Central memory CD8-positive, alpha-beta T cell (primary cell): ENCODE measurements at regions not wholly inside any gene's neighbourhood (a gene's known extent, or its start where the extent isn't known, plus 50 kb on each side); places are given as distances from the start of the nearest gene placed in this dataset.

Experiments used
- ATAC-seq: fragments of 150-1000 bp; cut with Tn5 transposase; replicated peaks from 2 replicates; pipeline ENCODE4 v1.10.0; 2022; ENCODE audit warnings: mild to moderate bottlenecking, moderate FRiP score, moderate number of reproducible peaks; ENCODE audit not compliant: poor library complexity, severe bottlenecking; ENCODE audit errors: extremely low read depth
- DNase-seq, 2 donors: peaks; one replicate each; pipeline ENCODE4 v3.0.0; 2021; ENCODE audit warnings: low spot score in 2 of 2
- H3K27ac Mint-ChIP-seq: one replicate; pipeline ENCODE4 v1.8.0; 2022; ENCODE audit warnings: low read depth, mild to moderate bottlenecking, moderate library complexity, mixed read lengths
- H3K27me3 Mint-ChIP-seq: one replicate; pipeline ENCODE4 v1.8.0; 2022; ENCODE audit warnings: mixed read lengths
- H3K36me3 Mint-ChIP-seq: one replicate; pipeline ENCODE4 v1.8.0; 2022; ENCODE audit warnings: mild to moderate bottlenecking, moderate library complexity, mixed read lengths; ENCODE audit not compliant: insufficient read depth
- H3K4me1 Mint-ChIP-seq: one replicate; pipeline ENCODE4 v1.8.0; 2022; ENCODE audit warnings: mixed read lengths
- H3K4me3 Mint-ChIP-seq: one replicate; pipeline ENCODE4 v1.8.0; 2022; ENCODE audit warnings: mild to moderate bottlenecking, moderate library complexity, mixed read lengths
- H3K9me3 Mint-ChIP-seq: one replicate; pipeline ENCODE4 v1.8.0; 2022; ENCODE audit warnings: mixed read lengths

DNA sequence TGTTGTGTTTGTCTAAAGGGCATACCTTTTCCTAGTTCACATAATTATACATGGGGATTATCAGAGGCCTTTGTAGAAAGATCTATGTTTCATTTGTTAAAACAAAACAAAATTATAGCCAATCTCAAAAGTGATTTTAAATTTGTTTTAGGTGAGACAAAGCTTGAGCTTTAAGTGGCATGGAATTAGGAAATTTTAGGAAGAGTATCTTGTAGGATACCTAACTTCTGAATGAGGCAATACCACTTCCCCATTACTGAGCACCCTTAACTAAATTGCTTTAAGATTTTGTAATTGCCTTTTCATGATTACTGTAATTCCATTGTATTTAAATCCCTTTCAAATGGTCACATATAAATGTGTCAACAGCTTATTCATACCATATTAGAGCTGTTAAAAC is 775.6 kb downstream of the NR2F1-AS1 start:
- Mint-ChIP-seq H3K27ac (no peak overlapping the region), H3K9me3 (peaks cover 5% of the 10 kb centered on the region), H3K27me3 (no peaks in the 10 kb centered on the region), H3K4me3 (no peak overlapping the region), H3K4me1 (no peaks in the 10 kb centered on the region), H3K36me3 (no peaks in the 10 kb centered on the region)
- DNase-seq: no peak
- ATAC-seq: no peak

DNA sequence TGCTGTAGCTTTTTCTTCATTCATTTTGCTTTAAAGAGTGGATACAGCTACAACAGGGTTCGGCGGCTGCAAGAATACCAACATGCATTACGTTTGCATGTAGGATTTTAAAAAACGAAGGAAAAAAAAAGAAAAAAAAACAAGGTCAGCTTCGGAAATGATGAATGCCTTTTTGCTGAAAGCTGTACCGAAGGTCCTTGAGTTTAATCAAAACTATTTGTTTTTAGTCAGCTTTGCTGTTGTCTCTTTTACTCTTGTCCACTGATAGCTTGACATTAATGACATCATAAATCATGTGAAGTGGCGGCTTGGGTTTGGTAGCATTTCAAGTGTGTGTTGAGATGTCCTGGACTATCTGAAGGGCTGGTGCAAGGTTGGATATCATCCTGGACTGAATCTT is 779.1 kb downstream of the NR2F1-AS1 start:
- H3K27ac Mint-ChIP-seq: no peak overlapping the region
- H3K9me3 Mint-ChIP-seq: peaks cover 11% of the 10 kb centered on the region
- no peaks in the 10 kb centered on the region for H3K36me3 Mint-ChIP-seq
- no peak for DNase-seq
- H3K4me1 Mint-ChIP-seq: no peaks in the 10 kb centered on the region
- no peak for ATAC-seq
- H3K27me3 Mint-ChIP-seq: no peaks in the 10 kb centered on the region
- H3K4me3 Mint-ChIP-seq: no peak overlapping the region

DNA sequence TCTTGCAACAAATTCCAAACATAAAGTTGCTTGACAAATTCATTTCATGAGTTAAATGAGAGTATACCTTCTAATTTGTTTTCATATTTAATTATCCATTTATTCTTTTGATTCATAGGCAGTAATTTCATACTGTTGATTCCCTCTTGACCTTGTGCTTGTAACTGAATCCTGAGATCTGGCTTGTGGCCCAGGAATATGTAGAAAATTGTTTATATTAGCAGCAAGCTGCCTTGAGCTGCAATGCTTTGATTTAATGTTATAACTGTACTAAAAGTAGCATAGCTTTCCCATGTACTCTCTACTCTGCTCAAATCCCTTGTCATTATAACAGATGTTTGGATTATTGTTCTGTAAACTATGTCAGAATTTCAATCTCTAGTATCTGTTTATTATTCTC is 780.7 kb downstream of the NR2F1-AS1 start:
- H3K27ac Mint-ChIP-seq: no peak overlapping the region

DNA sequence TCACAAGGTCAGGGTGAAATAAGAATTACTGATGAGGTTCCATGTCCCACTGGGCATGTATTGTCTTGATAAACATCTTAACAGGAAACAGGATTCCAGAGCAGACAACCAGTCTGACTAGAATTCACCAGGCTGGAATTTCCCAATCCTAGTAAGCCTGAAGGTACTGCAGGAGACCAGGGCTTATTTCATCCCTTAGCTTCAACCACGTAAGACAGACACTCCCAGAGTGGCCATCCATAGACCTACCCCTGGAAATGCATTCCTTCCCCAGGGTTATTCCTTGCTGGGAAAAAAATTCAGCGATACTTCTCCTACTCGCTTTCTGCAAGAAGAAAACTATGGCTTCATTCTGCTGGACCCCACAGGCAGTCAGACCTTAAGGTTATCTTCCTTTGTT is 785.4 kb downstream of the NR2F1-AS1 start:
- no peaks in the 10 kb centered on the region for H3K4me1 Mint-ChIP-seq
- H3K4me3 Mint-ChIP-seq: no peak overlapping the region
- no peaks in the 10 kb centered on the region for H3K27me3 Mint-ChIP-seq
- no peaks in the 10 kb centered on the region for H3K36me3 Mint-ChIP-seq
- no peak overlapping the region for H3K27ac Mint-ChIP-seq
- no peak for ATAC-seq
- DNase-seq: no peak
- H3K9me3 Mint-ChIP-seq: peaks cover 35% of the 10 kb centered on the region

More for the DNA sequence above, 780.7 kb downstream of the NR2F1-AS1 start:
- no peaks in the 10 kb centered on the region for H3K4me1 Mint-ChIP-seq
- H3K27me3 Mint-ChIP-seq: no peaks in the 10 kb centered on the region
- H3K9me3 Mint-ChIP-seq: peaks cover 22% of the 10 kb centered on the region
- DNase-seq: no peak
- no peaks in the 10 kb centered on the region for H3K36me3 Mint-ChIP-seq
- ATAC-seq: no peak
- no peak overlapping the region for H3K4me3 Mint-ChIP-seq

DNA sequence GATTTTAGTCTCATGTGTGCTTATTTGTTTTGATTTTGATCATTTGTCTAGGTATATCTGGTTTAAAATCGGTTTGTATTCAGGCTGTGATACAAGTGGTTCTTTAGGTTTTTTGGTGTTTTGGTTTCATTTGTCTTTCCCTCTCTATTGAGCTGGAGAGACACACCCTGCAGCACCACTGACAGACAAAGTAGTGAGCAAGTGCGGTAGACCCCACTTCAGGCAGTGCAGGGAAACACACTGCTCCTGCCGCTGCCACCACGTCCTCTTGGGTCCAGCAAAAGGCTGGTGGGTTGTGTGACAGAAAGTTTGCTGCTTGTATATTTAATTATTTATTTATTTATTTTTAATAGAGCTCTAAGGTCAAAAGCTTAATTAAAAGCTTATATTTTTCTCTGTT is 801.0 kb downstream of the NR2F1-AS1 start:
- no peak for DNase-seq
- Mint-ChIP-seq H3K27ac (no peak overlapping the region), H3K9me3 (peaks cover 6% of the 10 kb centered on the region), H3K4me3 (no peak overlapping the region), H3K36me3 (peaks cover 2% of the 10 kb centered on the region), H3K4me1 (no peaks in the 10 kb centered on the region), H3K27me3 (no peaks in the 10 kb centered on the region)
- ATAC-seq: no peak

DNA sequence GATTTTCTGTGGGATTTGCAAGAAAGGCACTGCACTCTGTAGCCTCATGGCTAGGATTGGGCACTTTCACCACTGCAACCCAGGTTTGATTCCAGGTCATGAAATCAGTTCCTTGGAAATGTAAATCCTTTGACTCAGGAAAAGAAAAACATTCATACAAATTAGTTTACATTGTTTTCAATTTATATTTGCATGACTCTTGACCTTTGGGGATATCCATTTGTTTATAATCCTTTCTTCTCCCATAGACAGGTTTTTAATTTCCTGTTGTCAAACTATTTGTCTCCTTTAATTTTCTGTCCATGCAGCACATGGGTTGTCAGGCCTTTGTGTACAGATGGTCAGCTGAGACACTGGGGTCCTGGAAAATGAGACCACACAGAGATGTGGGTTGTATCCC is 801.5 kb downstream of the NR2F1-AS1 start:
- no peak for DNase-seq
- no peaks in the 10 kb centered on the region for H3K27me3 Mint-ChIP-seq

DNA sequence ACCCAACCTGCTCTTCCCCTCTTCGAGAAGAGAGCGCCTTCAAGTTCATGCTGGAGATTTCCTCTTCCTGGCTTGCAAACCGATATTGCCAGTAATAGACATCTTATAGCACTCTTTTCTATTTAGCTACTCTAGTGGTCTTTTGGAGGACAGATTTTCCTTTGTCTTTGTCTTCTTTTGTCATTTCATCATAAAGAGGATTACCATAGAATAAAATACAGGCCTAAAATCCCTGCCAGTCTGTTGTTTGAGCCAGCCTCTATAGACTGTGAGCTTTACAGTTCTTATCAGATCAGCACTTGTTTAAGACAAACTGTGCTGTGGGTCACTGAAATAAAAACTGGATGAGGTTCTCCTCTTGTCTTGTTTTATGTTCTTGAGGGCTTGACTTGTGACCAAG is 802.8 kb downstream of the NR2F1-AS1 start:
- peaks cover 2% of the 10 kb centered on the region for H3K36me3 Mint-ChIP-seq
- H3K27ac Mint-ChIP-seq: no peak overlapping the region
- ATAC-seq (no peak), DNase-seq (no peak)
- H3K4me1 Mint-ChIP-seq: no peaks in the 10 kb centered on the region
- H3K9me3 Mint-ChIP-seq: peaks cover 6% of the 10 kb centered on the region
- no peak overlapping the region for H3K4me3 Mint-ChIP-seq
- no peaks in the 10 kb centered on the region for H3K27me3 Mint-ChIP-seq

More for the DNA sequence above, 801.5 kb downstream of the NR2F1-AS1 start:
- Mint-ChIP-seq H3K36me3 (peaks cover 2% of the 10 kb centered on the region), H3K4me1 (no peaks in the 10 kb centered on the region), H3K9me3 (peaks cover 6% of the 10 kb centered on the region), H3K4me3 (no peak overlapping the region), H3K27ac (no peak overlapping the region)
- no peak for ATAC-seq

DNA sequence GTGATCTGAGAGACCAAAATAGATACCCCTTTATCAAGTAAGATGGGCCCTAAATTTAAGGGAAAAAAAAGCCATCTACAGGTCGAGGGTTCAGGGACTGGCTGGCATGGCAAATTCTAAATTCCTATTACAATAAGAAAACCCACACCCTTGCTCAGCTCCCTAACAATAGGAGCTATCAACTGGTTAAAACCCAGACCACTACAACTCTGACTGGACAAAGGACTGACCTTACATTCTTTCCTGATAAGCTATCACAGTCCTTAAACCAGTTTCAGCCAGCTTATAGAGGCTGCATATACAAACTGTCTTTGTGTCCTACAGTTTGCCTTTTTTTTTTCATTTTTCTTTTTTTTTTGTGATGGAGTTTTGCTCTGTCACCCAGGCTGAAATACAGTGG is 803.6 kb downstream of the NR2F1-AS1 start:
- no peak for DNase-seq
- Mint-ChIP-seq H3K27ac (no peak overlapping the region), H3K36me3 (peaks cover 2% of the 10 kb centered on the region), H3K4me3 (no peak overlapping the region), H3K9me3 (peaks cover 6% of the 10 kb centered on the region), H3K4me1 (no peaks in the 10 kb centered on the region), H3K27me3 (no peaks in the 10 kb centered on the region)
- ATAC-seq: no peak

DNA sequence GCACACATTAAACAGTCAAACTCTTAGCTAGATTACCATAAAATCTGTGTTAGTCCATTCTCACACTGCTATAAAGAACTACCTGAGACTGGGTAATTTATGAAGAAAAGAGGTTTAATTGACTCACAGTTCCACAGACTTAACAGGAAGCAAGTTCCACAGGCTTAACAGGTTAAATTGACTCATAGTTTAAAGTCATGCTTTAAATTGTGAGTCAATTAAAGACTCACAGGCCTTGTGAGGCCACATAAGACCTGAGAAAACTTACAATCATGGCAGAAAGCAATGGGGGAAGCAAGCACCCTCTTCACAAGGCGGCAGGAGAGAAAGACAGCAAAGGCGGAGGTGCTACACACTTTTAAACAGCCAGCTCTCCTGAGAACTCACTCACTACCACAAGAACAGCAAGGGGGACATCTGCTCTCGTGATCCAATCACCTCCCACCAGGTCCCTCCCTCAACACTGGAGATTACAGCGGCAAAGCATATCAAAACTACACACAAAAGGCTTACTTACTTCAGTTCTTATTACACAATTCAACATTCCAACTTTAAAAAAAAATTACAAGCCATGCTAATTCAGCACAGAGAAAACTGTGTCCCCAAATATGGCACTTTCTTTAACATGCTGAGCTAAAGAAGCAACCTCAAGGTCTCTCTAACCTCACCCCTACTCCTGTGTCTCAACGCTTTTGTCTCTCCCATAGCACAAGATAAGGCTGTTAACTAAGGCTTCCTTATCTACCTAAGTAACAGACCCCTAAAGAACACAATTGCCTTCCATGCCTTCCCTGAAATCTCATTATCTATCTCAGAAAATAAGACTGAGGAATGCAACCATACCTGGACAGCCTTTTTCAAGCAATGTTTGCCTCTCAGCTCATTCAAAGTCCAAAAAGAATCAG is 805.1 kb downstream of the NR2F1-AS1 start:
- no peak for ATAC-seq

DNA sequence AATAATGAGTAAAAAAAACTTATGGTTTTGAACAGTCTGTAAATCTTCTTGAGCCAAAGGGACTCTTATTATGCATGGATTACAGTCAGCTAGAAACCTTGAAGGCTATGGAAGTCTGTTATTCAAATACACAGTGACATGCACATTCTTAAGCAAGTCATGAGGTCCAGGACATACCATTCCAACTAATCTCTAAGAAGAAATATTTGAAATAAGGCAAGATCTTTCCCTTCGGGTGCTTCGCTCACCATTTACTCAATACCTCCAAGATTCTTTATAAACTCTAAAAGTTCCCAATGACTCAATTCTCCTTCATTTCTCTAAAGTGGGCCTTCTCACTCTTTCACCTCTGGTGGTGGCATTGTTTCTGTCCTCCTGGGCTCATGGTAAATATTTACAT is 811.0 kb downstream of the NR2F1-AS1 start:
- Mint-ChIP-seq H3K27me3 (no peaks in the 10 kb centered on the region), H3K36me3 (no peaks in the 10 kb centered on the region), H3K9me3 (peaks cover 4% of the 10 kb centered on the region), H3K4me1 (no peaks in the 10 kb centered on the region), H3K4me3 (no peak overlapping the region), H3K27ac (no peak overlapping the region)
- no peak for ATAC-seq
- no peak for DNase-seq

More for the DNA sequence above, 805.1 kb downstream of the NR2F1-AS1 start:
- DNase-seq: no peak
- Mint-ChIP-seq H3K27ac (no peak overlapping the region), H3K4me3 (no peak overlapping the region), H3K4me1 (no peaks in the 10 kb centered on the region), H3K27me3 (no peaks in the 10 kb centered on the region), H3K9me3 (peaks cover 10% of the 10 kb centered on the region), H3K36me3 (peaks cover 2% of the 10 kb centered on the region)

DNA sequence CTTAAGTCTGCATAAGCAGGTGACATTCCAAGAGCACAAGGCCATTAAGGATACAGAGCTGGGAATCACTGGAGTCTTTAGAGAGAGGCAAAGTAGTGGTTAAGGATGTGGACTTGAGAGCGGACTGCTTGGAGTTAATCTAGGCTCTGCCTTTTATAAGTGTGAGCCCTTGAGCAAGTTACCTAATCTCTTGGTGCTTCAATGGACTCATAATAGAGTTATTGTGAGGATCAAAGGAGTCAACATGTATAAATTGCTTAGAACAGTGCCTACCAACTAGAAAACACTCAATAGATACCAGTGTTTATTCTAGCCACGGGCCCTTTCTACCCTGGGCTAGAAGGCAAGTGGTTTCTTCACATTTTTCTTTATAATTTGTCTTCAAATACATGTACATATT is 819.4 kb downstream of the NR2F1-AS1 start:
- Mint-ChIP-seq H3K36me3 (no peaks in the 10 kb centered on the region), H3K4me3 (no peak overlapping the region), H3K9me3 (peaks cover 5% of the 10 kb centered on the region), H3K27ac (no peak overlapping the region), H3K4me1 (no peaks in the 10 kb centered on the region), H3K27me3 (no peaks in the 10 kb centered on the region)
- ATAC-seq: no peak
- DNase-seq: no peak

DNA sequence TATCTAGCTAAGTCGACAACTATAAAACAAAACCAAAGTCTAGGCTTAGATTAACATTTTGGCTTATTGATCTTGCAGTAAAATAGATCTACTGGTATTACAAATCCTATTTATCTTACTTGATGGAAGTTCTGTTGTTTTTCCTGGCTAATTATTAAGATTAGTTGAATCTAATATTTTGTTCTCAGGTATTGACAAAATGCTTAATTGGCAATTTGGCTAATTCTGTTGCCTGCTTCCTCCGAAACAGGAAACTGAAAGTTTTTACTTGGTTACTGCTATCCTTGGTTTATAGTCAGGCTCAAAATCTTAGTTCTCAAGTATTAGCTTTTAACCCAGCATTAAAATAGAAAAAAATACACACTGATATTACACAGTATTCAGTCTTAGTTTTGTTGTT is 820.5 kb downstream of the NR2F1-AS1 start:
- Mint-ChIP-seq H3K9me3 (peaks cover 5% of the 10 kb centered on the region), H3K36me3 (no peaks in the 10 kb centered on the region), H3K27me3 (no peaks in the 10 kb centered on the region), H3K4me3 (no peak overlapping the region), H3K4me1 (no peaks in the 10 kb centered on the region), H3K27ac (no peak overlapping the region)
- DNase-seq (no peak), ATAC-seq (no peak)

DNA sequence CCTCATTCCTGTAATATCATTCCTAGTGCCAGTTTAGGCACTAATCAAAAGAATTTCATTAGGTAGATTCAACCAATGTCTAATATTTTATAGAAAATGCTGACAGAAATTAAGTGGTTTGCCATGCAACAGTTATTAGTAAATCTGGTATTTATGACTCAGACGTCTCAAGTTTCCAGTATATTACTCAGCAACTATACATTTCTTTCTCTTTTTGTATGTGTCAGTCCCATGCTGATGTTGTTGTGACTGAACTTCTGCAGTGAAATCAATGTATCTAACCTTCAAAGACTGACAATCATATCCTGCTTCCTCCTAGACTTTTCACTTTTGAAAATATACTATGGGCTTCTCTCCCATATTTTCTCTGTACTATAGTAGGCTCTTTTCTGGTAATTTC is 822.5 kb downstream of the NR2F1-AS1 start:
- H3K9me3 Mint-ChIP-seq: peaks cover 14% of the 10 kb centered on the region
- ATAC-seq: no peak

More for the DNA sequence above, 822.5 kb downstream of the NR2F1-AS1 start:
- Mint-ChIP-seq H3K4me1 (no peaks in the 10 kb centered on the region), H3K36me3 (peaks cover 1% of the 10 kb centered on the region), H3K27me3 (no peaks in the 10 kb centered on the region), H3K27ac (no peak overlapping the region), H3K4me3 (no peak overlapping the region)
- DNase-seq: no peak
